ENCODE measurements at regions not wholly inside any gene's neighbourhood (a gene's known extent, or its start where the extent isn't known, plus 50 kb on each side); places are given as distances from the start of the nearest gene placed in this dataset.
"Not testable (repeated sequence)": the region's sequence is repeated elsewhere in the genome, so short reads cannot be mapped to it uniquely, and the experiment has no call there.

DNA sequence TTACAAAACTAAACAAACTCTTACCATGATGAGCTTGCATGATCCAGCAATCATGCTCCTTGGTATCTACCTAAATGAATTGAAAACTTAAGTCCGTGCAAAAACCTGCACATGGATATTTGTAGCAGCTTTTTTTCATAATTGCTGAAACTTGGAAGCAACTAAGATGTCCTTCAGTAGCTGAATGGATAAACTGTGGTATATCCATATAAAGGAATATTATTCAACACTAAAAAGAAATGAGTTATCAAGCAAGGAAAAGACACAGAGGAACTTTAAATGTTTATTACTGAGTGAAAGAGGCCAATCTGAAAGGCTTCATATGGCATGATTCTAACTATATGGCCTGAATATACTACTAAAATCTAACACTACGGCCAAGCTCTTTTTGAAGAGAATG lies 139.1 kb upstream of the ZNF608 start:
- TF ChIP-seq, protein P1, sequence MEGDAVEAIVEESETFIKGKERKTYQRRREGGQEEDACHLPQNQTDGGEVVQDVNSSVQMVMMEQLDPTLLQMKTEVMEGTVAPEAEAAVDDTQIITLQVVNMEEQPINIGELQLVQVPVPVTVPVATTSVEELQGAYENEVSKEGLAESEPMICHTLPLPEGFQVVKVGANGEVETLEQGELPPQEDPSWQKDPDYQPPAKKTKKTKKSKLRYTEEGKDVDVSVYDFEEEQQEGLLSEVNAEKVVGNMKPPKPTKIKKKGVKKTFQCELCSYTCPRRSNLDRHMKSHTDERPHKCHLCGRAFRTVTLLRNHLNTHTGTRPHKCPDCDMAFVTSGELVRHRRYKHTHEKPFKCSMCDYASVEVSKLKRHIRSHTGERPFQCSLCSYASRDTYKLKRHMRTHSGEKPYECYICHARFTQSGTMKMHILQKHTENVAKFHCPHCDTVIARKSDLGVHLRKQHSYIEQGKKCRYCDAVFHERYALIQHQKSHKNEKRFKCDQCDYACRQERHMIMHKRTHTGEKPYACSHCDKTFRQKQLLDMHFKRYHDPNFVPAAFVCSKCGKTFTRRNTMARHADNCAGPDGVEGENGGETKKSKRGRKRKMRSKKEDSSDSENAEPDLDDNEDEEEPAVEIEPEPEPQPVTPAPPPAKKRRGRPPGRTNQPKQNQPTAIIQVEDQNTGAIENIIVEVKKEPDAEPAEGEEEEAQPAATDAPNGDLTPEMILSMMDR (IDR thresholded peaks at IDR 0.05; ENCODE audit: low read depth, low read length), result no peak

DNA sequence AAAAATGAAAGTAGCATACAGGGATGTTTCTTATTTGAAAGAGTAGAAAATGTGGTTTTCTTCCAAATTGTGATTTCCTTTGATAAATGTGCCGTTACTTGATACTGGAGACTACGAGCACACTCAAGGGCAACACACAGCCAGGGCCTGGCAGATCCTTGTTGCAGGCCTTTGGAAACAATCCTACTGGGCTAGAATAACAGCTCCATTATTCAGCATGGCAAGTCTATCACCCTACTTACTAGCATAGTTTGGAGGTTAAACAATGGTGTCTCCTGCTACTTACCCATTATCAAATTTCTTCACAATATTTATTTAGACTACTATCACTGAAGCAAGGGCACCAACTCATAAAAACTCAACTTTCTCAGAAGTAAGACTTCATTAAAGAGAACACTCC lies 140.8 kb upstream of the ZNF608 start:
- Histone ChIP-seq H3K4me3 (ENCODE audit: low read depth, low read length) (no peak overlapping the region), H3K36me3 (no peaks in the 10 kb centered on the region), H3K4me1 (peaks cover 13% of the 10 kb centered on the region), H3K9me3 (no peaks in the 10 kb centered on the region), H3K27me3 (no peaks in the 10 kb centered on the region)
- TF ChIP-seq, protein P1 (IDR thresholded peaks at IDR 0.05; ENCODE audit: low read depth, low read length), result no peak
- DNase-seq, result no peak

More for the DNA sequence above, 139.1 kb upstream of the ZNF608 start:
- Histone ChIP-seq H3K36me3 (no peaks in the 10 kb centered on the region), H3K4me3 (ENCODE audit: low read depth, low read length) (no peak overlapping the region), H3K9me3 (no peaks in the 10 kb centered on the region), H3K4me1 (peaks cover 13% of the 10 kb centered on the region), H3K27me3 (no peaks in the 10 kb centered on the region)
- no peak for DNase-seq

DNA sequence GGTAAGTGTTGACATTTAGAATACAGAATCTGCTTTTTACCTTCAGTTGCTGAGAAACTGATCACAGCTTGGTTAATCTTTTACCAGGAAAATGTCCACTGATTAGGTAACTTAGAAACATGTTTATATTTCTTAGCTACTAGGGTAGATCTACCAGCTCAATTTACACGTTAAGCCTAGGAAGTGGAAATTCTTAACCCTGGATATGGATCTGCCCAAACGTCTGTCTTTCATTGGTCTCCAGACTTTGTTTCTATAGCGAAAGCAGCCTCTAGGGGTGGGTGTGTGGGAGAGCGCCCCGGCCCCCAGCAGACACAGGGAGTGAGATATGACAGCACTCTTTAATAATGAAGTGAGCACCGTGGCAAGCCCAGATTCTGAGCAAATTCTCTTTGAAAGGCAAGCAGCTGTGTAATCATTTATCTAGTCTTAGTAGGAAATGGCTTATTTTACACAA lies 141.6 kb upstream of the ZNF608 start:
- H3K27me3 ChIP-seq, result no peaks in the 10 kb centered on the region
- TF ChIP-seq, protein P1 (IDR thresholded peaks at IDR 0.05; ENCODE audit: low read depth, low read length), result peak; percentile 55
- H3K4me1 ChIP-seq, result peaks cover 13% of the 10 kb centered on the region
- H3K4me3 ChIP-seq (ENCODE audit: low read depth, low read length), result peak overlapping the region; percentile 3; the same call in 1 of the 2 replicates
- H3K9me3 ChIP-seq, result no peaks in the 10 kb centered on the region
- no peaks in the 10 kb centered on the region for H3K36me3 ChIP-seq
- peak; percentile 47 for DNase-seq

DNA sequence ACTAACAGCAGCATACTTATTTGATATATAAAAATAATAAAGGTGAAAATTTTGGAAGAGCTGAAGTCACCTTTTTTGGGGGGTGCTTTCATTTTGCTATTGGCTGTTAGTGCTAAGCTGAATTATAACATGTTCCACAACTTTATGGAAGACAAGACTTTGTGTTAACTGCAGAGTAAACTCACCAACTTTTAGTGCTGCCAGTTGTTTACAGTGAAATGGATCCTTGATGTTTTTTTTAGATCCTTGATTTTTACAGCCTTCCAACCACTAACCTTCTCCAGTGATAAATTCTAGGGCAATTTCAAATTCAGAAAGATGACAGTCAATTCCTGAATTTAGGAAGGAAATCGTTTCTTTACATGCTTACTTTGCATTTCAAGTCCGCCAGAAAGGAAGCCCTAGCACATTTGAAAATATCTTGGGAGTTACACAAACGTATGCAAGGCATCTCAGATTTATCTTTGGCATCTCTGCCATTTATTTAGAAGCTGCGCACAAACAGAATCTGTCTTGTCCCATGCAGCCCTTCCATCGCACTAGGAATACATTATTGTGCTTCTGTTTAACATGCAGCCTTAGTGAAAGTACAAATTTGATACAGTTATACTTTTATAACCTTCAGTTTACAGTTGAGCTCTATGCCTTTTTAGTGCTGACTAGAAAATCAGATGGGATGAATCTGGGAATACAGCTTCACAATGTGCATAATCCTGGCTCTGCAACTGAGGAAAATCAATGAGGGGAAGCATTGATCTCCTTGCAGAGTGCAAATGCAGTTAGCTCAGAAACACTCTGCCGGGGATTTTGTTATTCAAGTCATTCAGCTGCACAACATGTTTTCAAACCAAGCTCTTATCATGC lies 142.4 kb upstream of the ZNF608 start:
- TF ChIP-seq, protein P1 (IDR thresholded peaks at IDR 0.05; ENCODE audit: low read depth, low read length), result no peak
- Histone ChIP-seq H3K36me3 (no peaks in the 10 kb centered on the region), H3K4me1 (peaks cover 13% of the 10 kb centered on the region), H3K4me3 (ENCODE audit: low read depth, low read length) (peak overlapping the region; percentile 3; the same call in 1 of the 2 replicates), H3K9me3 (no peaks in the 10 kb centered on the region), H3K27me3 (no peaks in the 10 kb centered on the region)
- no peak for DNase-seq

GRCh38 chr5:124889486-124889825 lies 143.0 kb upstream of the ZNF608 start:
- Histone ChIP-seq H3K27me3 (no peaks in the 10 kb centered on the region), H3K4me3 (ENCODE audit: low read depth, low read length) (no peak overlapping the region), H3K4me1 (peaks cover 13% of the 10 kb centered on the region), H3K36me3 (no peaks in the 10 kb centered on the region), H3K9me3 (no peaks in the 10 kb centered on the region)
- TF ChIP-seq, protein P1 (IDR thresholded peaks at IDR 0.05; ENCODE audit: low read depth, low read length), result no peak
- no peak for DNase-seq

DNA sequence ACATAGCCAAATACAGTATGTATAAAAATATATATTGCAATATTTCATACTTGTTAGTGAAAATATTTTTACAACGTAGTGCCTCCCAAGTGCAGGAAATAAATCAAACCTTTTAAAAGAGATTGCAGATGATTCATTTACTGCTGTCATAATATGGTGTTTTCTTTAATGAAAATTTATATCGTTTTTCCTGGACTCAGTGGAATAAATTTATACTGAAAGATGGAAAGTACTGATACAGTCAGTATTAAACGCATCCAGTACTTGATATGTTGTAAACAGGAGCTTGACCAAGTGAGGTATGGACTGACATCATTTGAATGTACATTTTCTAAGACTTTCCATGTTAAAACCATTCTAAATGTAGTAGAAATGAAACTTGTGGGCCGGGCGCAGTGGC lies 143.4 kb upstream of the ZNF608 start:
- no peaks in the 10 kb centered on the region for H3K36me3 ChIP-seq
- H3K4me1 ChIP-seq, result peaks cover 13% of the 10 kb centered on the region
- H3K4me3 ChIP-seq (ENCODE audit: low read depth, low read length), result no peak overlapping the region
- H3K9me3 ChIP-seq, result no peaks in the 10 kb centered on the region
- DNase-seq, result no peak
- TF ChIP-seq, protein P1 (IDR thresholded peaks at IDR 0.05; ENCODE audit: low read depth, low read length), result no peak
- H3K27me3 ChIP-seq, result no peaks in the 10 kb centered on the region

- not testable (repeated sequence) for H3K9me3 ChIP-seq; DNase-seq; H3K27me3 ChIP-seq; H3K36me3 ChIP-seq; H3K4me3 ChIP-seq (ENCODE audit: low read depth, low read length)
- H3K4me1 ChIP-seq, result peaks cover 13% of the 10 kb centered on the region
Measured at GRCh38 chr5:124890442-124890841, 144.0 kb upstream of the ZNF608 start.
